Heart left ventricle (tissue), 13 donors: ENCODE measurements at regions not wholly inside any gene's neighbourhood (a gene's known extent, or its start where the extent isn't known, plus 50 kb on each side); places are given as distances from the start of the nearest gene placed in this dataset.

Source experiments
- POLR2A ChIP-seq, 2 donors: fragments of 450-650 bp; IDR thresholded peaks; one replicate each; pipeline ENCODE4 v1.6.1; 2017; ENCODE audit warnings: antibody characterized with exemption in 2 of 2, mild to moderate bottlenecking in 2 of 2, moderate library complexity in 2 of 2
- TF ChIP-seq, protein P1 (sequence below), 12 donors: fragments of 200-600 bp; sonication (generic) in 4 of 12; IDR thresholded peaks; one replicate each; pipeline versions ENCODE4 v1.5.0 to v1.8.0; 2018 to 2022; ENCODE audit warnings: antibody characterized with exemption in 12 of 12, mild to moderate bottlenecking in 5 of 12
- donor health status: ischemic (EF 13 %, LVEDD 7.1; RV severe dilation, severe dysfunction).
- donor health status: DM: no; HTN: yes; CAD: no.
- donor health status: DM: no; HTN: no; CAD: no.
- donor health status: ischemic (EF 25% LVEDD 6.9; RV normal size, moderate dysfunction).
- donor health status: ischemic (EF 25% LVEDD 5.7; RV mildly dilated, moderate dysfunction).
- donor health status: ischemic (EF 35%, LVEDD 5.7; RV mildly dilated, moderate dysfunction).
- donor health status: nonischemic (EF 11% LVEDD 7.7; RV severe dilation, severe dysfunction).
- donor health status: DM: yes; HTN: yes; CAD: no.
- donor health status: PGD.
- donor health status: ischemic (EF 29% LVEDD 5.4; RV normal size, mild dysfunction).
- donor health status: nonischemic (EF 23%, LVEDD 6.1; RV moderate dilation, normal function).

DNA sequence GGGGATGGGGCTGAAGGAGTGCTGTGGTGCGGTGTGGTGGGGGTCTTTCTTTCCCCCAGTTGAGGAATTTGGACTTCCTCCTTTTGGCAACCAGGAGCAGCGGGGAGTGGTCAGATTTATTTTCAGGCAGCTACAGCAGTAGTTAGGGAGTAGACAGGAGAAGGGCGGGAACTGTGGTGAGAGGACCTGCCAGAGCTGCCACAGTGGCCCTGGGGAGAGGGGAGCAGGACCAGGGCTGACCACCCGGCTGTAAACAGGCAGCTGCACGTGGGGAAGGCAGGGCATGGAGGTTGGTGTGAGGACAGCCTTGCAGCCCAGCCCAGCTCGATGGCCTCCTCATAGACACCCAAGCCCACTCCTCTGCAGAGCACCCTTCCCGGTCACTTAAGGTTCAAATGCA lies 197.2 kb downstream of the GLI2 start:
- TF ChIP-seq POLR2A (IDR thresholded peaks at IDR 0.05): no peak
- TF ChIP-seq, protein P1, sequence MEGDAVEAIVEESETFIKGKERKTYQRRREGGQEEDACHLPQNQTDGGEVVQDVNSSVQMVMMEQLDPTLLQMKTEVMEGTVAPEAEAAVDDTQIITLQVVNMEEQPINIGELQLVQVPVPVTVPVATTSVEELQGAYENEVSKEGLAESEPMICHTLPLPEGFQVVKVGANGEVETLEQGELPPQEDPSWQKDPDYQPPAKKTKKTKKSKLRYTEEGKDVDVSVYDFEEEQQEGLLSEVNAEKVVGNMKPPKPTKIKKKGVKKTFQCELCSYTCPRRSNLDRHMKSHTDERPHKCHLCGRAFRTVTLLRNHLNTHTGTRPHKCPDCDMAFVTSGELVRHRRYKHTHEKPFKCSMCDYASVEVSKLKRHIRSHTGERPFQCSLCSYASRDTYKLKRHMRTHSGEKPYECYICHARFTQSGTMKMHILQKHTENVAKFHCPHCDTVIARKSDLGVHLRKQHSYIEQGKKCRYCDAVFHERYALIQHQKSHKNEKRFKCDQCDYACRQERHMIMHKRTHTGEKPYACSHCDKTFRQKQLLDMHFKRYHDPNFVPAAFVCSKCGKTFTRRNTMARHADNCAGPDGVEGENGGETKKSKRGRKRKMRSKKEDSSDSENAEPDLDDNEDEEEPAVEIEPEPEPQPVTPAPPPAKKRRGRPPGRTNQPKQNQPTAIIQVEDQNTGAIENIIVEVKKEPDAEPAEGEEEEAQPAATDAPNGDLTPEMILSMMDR (IDR thresholded peaks at IDR 0.05): no peak
